ENCODE measurements at regions not wholly inside any gene's neighbourhood (a gene's known extent, or its start where the extent isn't known, plus 50 kb on each side); places are given as distances from the start of the nearest gene placed in this dataset.

DNA sequence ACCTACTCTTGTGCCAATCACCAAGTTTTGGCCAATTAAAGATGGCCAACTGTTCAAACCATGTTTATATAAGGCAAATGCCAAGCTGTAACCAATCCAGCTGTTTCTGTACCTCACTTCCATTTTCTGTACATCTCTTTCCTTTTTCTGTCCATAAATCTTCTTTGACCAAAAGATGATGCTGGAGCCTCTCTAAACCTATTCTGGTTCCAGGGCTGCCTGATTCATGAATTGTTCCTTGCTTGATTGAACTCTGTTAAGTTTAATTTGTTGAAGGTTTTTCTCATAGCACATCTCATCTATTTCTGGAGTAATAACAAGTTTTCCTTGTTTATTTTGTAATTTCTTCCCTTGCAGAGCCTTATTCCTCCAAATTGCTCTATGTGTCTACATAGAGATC is 115.3 kb upstream of the SMAD3 start:
- DNase-seq = no peak

DNA sequence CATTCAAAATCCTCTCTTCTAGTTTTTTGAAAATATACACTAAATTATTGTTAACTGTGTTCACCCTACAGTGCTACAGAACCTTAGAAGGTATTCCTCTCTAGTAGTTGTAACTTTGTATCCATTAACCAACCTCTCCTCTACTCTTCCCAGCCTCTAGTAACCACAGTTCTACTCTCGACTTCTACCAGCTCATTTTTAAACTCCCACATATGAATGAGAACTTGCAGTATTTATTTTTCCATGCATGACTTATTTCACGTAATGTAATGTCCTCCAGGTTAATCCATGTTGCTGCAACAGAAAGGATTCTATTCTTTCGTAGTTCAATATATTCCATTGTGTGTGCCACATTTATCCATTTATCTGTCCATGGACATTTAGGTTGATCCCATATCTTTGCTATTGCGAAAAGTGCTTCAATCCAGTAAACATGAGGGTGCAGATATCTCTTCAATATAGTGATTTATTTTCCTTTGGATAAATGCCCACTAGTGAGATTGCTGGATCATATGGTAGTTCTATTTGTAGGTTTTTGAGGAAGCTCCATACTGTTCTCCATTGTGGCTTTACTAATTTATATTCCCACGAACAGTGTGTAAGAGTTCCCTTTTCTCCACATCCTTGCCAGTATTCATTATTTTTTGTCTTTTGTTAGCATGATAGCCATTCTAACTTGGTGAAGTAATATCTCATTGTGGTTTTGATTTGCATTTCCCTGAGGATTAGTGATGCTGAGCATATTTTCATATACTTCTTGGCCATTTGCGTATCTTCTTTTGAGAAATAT is 113.7 kb upstream of the SMAD3 start:
- no peak for DNase-seq

DNA sequence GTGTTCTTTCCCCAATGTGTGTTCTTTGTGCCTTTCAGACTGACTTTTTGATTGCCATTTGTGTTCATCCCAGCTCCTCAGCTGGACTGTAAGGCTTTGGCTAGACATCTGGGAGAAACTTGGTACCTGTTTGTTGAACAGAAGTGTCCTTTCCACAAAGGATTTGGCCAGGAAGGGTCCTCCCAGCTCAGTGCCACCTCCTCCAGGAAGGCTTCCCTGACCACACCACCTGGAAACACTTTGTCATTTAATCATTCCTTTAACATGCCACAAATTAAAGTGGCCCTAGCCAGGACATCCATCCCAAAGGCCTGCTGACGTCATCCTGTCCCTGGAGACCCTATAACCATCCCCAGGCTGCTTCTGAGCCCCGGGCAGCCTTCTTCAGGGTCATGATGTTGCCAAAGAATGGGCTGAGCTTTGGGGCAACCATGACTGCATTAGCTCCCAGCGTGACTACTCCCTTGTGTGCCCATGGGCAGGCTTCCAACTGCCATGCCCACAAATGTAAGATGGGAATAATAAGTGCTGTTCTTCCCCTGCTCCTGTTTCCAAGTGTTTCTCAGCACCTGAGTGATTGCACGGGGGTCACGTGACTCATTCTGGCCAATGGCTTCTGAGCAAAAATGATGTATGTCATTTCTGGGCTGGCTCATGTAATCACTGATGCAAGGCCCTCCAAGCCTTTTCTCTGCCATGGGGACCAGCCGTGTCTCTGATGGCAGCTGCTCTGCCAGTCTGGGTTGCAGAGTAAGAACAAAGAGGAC is 112.5 kb upstream of the SMAD3 start:
- DNase-seq = no peak

DNA sequence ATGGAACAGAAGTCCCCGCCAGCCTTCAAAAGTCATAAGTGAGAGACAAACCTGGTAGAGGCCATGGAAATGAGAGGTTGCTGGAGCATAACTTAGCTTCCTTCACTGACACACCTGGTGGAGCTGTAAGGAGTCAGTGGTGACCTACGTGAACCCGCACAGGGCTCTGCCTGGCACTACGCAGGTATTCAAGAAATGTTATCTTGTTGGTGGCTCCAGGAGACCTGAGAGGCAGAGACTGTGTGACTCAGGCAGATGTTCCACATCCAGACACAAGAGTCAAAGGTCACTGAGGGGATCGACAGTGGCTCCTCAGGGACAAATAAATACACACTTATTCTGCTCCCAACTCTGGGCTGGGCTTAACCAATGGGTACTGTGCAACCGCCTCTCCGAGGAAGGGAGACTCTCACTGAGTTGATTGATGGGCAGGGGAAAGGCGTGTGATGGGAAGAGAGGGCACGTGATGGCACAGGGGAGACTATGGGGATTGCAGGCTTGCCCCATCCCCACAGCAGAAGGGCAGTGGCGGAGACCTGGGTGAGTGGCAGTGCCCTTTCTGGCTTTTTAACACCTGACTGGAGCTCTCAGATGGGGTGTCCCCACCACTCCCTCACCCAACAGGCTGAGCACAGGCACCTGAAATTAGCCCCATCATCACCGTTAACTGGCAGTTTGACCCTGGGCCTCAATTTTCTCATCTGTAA is 111.7 kb upstream of the SMAD3 start:
- no peak for DNase-seq

DNA sequence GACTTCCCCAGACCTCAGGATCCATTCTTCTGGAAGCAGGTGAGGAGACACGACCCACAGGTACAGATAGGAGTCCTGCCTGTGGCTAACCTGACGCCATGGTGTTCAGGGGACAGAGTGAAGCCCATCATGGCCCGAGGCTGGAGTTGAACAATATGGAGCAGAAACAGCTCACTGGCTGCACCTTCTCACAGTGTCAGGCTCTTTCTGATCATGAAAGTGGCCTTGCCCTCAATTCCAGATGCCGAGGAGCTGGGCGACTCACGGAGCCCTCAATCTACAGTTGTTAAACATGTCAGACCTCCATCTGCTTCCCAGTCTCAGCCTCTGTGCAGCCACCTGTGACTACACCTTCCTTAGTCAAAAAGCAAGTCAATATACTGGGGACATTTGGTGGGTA is 110.8 kb upstream of the SMAD3 start:
- no peak for DNase-seq

DNA sequence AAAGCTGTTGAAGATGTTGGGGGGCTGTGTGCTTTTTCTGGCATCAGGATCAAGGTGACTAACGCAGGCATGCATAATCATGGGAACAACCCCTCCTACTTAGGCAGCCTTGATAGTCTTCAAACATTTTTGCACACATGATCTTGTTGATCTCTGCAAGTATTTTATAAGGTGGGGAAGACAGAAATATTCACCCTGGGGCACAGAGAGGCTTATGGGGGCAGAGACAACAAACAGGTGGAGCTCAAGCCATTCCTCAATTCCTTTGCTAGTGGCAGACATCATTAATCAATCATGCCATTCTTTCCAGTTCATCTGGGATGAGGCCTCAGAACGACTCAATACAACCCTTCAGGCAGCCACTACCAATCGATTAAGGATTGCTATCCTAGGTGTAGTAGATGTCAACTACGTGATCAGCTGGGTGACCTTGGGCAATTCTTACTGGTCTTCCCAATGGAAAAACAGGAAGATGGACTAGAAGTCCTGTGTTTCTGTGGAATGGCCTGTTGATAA is 110.3 kb upstream of the SMAD3 start:
- DNase-seq = no peak

DNA sequence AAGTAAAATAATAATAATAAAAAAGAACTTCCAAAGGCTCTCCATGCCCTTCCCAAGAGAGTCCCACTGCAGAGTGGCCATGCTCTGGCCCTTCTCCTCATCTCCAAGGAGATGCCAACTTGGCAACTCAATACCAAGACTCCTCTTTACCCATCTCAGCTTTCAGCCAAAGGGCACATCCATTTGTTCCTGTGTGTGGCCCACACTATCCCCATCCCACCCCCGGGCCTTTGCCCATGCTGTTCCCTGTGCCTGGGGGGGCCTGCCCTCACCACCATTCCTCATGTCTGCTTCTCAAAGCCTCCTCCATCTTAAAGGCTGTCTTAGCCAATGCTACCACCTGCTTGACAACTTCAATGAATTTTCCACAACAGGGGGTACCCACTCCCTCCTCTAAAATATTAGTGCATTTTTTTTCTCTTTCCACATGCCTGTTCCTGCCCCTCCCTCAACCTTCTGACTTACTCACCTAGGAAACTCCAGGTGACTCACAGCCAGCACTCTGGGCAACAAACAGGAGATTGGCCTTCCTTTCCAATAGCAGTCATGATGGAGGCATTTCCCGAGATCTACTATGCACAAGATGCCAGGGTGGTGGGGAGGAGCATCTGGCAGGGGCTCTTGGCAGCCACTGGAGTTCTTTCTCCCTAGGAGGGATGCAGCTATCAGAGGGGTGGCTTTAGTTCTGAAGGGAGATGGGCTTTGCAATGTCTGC is 109.4 kb upstream of the SMAD3 start:
- no peak for DNase-seq

DNA sequence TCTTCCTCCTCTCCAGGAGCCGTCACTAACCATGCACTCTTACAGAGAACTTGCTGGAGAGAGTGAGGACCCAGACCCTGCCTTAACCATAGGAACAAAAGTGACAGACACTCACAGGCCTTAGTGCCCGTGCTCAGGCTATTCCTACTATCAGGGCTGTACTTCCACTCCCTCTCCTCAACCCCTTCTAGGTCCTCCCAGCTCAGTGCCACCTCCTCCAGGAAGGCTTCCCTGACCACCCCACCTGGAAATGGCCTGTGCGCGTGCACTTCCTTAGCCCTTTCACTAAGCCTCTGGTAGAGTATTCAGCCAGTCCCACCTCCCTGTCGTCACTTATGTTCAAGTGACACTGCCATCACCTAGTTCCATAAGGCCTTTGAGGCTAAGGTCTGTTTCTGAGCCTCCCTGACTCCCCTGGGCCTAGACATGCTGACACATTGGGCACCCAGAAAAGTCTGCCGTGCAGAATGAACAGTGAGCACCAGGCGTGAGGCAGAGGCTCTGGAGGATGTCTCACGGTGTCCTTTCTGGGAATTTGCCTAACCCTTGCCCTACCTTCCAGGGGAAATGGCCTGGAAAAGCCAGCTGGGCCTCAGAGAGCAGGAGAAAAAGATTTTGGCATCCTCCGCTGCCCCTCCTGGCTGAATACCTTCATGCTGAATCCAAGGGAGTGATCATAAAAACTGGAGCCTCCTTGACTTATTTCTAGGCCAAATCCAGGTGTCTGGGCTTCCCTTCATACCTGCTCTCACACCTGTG is 108.6 kb upstream of the SMAD3 start:
- no peak for DNase-seq

DNA sequence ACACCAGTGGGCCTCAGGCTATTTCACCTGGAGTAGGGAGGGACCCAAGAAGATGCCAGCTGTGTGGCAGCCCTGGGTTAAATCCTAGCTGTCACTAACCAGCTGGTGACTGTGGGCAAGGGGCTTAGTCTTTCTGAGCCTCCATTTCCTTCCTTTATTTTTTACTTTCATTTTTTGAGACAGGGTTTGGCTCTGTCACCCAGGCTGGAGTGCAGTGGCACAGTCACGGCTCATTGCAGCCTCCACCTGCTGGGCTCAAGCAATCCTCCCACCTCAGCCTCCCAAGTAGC is 108.0 kb upstream of the SMAD3 start:
- no peak for DNase-seq

DNA sequence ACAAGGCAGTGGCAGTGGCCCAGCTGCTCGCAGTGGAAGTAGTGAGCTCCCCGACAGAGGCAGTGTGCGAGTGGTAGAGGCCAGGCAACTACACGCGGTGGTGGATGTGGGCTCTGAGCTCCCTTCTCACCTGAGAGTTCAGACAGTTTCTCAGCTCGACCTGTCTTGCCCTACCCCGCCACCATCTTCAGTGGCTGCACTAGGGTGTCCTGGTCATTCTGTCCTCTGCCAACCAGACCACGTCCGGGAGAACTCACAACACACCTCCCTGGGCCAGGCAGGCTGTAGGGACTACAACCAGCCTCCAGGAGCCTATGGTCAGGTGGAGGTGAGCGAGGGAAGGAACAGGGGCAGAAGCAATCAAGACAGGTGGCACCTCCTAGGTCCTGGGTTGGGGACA is 106.3 kb upstream of the SMAD3 start:
- no peak for DNase-seq

DNA sequence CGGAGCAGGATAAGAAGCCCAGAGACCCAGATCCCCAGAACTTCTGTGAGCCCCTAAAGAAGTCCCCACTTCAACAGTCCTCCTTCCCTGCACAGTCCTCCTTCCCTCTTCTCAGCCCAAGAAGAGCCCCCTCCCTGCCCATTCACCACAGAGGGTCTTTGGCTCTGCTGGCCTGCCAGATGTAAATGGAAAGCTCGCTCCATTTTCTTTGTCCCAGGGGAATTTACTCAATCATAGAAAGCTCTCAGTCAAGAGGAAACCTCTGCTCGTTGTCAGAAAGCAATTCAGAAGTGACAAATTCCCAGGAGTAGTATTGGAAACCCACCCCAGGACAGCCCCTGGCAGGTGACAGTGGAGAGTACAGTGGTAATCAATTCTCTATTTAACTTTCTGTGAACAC is 105.5 kb upstream of the SMAD3 start:
- DNase-seq = no peak

DNA sequence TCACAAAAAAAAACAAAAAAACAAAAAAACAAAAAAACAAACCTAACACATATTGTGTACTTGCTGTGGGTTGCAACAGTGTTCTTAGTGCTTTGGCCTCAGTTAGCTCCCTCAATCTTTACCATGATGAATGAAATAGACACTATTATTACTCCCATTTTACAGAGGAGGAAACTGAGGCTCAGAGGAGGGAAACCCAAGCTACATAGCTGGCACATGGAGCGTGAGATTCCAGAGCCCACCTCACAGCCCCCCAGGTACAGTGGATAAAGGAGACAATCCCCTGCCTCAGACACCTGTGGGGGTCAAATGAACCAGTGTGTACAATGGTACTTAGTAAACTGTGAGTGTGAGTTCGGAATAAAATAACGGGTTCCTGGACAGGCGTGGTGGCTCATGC is 104.9 kb upstream of the SMAD3 start:
- no peak for DNase-seq

DNA sequence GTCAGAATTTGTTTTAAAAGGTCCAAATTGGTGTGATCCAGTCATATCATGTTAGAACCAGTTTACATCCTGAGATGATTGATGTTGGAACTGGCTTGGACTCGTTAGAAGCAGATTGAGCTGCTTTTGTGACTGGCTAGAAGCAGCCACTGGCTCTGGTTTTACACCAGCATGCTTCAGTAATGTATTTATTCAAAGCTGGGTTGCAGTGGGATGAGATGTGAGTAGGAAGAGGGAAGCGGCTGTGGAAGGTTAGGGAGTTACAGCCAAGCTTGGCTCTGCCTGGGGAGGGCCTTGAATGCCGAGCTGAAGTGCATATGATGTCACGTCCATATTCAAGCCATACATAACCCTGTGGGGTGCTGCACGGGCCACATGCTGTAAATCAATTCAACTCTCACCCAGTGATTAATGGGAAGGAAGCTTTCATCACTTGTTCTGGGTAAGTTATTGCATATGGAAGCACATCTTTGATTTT is 104.0 kb upstream of the SMAD3 start:
- no peak for DNase-seq

DNA sequence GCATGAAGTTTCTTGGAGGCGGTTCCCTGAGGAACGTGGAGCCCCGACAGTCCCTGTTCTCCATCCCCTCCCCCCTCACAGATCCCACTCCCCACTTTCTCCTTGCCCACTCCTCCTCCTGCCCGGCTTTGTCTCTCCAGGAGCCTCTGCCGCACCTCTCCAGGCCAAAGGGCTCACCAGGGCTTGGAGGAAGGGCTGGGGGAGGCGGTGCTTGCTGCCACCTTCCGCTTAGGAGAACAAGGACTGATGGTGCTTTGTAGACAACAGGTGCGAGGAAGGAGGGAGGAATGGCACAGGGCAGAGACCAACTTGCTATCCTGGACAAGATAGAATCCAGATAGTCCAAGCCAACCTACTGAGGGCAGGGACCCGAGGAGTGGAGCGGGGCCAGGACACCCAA is 103.5 kb upstream of the SMAD3 start:
- DNase-seq = no peak

DNA sequence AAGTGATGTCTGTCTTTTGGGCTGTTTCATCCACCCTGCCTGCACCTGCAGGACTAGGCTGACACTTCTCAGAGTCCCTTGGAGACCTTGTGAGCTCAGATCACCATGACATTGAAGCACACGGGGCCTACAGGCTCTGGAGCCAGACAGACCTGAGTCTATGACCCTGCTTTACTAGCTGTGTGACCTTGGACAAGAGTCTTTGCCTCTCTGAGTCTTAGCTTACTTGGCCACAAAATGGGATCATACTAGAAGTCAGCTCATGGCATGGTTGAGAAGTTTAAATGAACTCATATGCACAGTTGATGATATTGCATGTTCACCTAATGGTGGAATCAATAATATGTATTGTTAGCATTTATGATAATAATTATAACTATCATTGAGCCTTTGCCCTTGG is 102.9 kb upstream of the SMAD3 start:
- no peak for DNase-seq

DNA sequence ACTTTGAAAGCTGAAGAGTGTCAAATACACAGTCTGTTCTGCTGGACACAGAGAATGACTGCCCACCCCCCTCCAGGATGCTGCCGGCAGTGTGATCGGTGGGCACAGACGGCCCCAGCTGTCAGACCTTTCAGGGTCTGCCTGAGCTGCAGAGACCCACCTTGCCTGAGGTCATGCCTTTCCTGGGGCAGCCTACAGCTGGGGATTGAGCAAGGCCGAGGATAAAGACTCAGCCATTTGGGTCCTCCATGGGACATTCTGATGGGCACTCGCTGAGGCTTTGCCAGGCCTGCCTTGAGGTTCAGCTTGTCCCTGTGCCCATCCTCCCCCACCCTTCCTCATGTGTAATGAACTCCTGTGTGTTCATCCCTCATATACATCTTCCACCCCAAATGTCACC is 102.3 kb upstream of the SMAD3 start:
- no peak for DNase-seq

DNA sequence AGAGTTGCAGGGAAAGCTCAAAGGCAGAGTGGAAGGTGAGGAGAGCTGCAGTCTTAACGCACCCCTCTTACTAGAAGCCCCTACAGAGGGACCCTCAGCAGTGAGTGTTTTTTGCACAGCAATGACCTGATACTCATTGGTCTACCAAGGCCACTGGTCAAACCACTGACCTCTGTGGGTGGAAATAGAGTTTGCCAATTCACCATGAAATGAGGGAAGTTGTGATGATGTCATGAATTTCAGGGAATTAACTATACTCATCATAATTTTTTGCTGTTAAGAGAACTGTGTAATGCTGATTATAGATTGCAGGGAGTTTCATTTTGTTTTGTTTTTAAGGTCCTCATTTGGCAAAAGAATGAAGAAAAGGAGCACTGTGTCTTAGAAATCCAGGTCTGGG is 101.7 kb upstream of the SMAD3 start:
- no peak for DNase-seq

DNA sequence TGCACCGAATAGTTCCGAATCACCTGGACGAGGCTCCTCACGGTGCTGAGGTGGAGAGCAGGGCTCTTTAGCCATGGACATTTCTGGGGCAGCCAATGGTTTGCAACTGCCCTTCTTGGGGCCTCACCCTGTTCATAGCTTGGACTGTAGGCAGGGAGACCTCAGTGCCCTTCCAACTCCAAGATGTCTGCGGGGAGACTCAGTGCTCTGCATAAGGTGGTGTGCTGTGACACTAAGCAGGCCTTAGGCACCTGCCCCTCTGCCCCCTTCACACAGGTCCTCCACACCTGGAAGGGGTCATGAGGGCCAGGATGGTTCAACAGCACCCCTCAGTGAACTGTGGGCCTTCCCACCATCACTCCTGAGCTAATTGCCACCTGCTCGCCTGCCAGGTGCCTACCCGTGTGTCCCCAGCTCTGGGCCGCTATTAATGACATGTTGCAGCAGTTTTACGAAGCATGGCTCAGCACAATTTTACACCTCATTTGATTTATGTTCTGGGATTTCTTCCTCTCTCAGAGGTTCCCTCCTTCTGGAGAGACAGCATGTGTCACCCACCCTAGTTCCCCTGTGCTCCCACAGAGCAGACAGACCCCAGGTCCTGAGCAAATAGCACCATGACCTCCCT is 101.2 kb upstream of the SMAD3 start:
- DNase-seq = no peak

DNA sequence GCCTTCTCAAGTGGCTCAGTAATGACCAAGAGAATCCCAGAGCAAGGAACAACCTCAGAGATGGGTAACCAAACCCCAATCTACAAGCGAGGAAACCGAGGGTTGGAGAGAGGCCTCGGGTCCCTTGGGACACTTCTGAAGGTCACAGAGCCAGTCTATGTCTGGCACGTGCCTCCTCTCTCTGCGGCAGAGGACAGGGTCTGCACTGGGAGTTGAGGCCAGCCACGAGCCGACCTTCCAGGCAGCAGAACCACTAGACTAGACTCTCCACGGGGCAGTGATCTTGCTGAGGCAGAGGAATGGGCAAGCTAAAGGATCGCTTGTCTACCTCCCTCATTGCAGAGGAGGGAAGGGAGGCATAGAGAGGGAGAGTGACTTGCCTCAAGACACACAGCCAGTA is 100.6 kb upstream of the SMAD3 start:
- DNase-seq = no peak

DNA sequence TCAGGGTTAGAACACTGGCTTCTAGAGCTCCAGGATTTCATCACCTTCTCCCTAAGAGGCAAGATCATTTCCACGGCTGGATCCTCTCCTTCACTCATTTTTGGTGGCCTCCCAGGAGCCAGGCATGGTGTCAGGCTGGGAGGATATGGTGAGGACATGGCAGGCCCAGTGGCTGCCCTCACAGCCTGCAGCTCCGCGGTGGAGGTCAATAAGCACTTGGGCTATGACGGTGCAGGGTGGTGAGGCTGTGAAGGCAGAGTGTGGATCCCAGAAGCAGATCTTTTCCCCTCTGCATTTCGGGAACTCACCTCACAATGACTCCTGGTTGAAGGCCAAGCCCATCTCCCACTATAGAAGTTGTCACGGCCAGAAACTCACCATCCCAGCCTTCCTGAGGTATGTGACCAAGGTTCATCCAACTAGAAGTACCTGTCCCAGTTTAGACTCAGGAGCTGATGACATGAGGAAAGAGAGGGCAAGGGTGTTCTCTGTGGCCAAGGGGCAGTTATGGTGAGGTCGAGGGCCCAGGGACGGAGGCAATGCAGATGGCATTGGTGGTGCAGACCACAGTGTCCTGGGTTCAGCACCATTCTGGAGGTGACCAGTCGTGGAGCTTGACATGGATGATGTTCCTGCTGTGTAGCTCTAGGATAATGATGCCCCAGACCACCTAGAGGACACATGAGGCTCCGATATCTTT is 100.1 kb upstream of the SMAD3 start:
- DNase-seq = no peak

DNA sequence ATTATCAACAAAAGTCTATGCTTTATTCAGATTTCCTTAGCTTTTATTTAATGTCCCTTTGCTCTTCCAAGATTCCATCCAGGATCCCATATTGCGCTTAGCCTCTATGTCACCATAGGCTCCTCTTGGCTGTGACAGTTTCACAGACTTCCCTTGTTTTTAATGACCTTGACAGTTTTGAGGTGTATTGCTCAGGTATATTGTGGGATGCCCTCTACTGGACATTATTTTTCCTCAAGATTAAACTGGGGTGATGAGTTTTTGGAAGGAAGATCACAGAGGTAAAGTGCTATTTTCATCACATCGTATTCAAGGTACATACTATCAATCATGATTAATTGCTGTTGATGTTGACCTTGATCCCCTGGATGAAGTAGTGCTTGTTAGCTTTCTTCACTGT is 99.1 kb upstream of the SMAD3 start:
- DNase-seq = no peak

Measured in GDM1 (cell line).